PC-9 (cell line): ENCODE measurements at regions not wholly inside any gene's neighbourhood (a gene's known extent, or its start where the extent isn't known, plus 50 kb on each side); places are given as distances from the start of the nearest gene placed in this dataset.

Experiments
- EZH2 ChIP-seq: fragments of 200-600 bp; sonication (generic); IDR thresholded peaks from 2 replicates; pipeline ENCODE4 v1.8.0; 2017; ENCODE audit warnings: antibody characterized with exemption, low read depth
- TF ChIP-seq, protein P1 (sequence below): fragments of 200-600 bp; sonication (generic); conservative IDR thresholded peaks from 2 replicates; pipeline ENCODE4 v1.6.1; 2017; ENCODE audit warnings: mixed run types, antibody characterized with exemption, mild to moderate bottlenecking, moderate library complexity

DNA sequence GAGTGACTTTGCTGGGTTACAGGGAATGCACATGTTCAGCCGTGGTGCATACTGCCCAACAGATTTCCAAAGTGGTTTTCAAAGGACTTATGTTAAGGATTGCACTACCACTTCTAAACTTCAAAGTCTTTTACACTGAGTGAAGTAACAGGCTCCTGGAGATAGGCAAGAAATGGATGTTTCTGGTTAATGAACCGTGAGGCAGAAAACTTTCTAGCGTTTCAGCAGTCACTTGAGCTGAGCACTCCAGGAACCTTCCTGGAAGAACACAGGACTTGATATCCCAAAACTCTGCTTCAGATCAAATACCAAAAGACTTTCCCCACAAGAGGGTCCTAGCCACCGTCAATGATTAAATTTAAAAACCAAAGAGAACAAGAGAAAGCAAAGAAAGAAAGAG lies 74.3 kb upstream of the ATP1A1 start:
- TF ChIP-seq, protein P1, sequence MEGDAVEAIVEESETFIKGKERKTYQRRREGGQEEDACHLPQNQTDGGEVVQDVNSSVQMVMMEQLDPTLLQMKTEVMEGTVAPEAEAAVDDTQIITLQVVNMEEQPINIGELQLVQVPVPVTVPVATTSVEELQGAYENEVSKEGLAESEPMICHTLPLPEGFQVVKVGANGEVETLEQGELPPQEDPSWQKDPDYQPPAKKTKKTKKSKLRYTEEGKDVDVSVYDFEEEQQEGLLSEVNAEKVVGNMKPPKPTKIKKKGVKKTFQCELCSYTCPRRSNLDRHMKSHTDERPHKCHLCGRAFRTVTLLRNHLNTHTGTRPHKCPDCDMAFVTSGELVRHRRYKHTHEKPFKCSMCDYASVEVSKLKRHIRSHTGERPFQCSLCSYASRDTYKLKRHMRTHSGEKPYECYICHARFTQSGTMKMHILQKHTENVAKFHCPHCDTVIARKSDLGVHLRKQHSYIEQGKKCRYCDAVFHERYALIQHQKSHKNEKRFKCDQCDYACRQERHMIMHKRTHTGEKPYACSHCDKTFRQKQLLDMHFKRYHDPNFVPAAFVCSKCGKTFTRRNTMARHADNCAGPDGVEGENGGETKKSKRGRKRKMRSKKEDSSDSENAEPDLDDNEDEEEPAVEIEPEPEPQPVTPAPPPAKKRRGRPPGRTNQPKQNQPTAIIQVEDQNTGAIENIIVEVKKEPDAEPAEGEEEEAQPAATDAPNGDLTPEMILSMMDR = no peak
- TF ChIP-seq EZH2 = no peak
